SJCRH30 (cell line): ENCODE measurements at regions not wholly inside any gene's neighbourhood (a gene's known extent, or its start where the extent isn't known, plus 50 kb on each side); places are given as distances from the start of the nearest gene placed in this dataset.
"Not testable (repeated sequence)": the region's sequence is repeated elsewhere in the genome, so short reads cannot be mapped to it uniquely, and the experiment has no call there.

Experiments
- DNase-seq, 2 experiments: peaks; one replicate each; pipeline ENCODE4 v3.0.0-alpha.2; 2015 to 2020
- H3K27ac ChIP-seq: fragments of 250-450 bp; sonication (Bioruptor Pico); 2 replicates; pipeline ENCODE4 v1.5.1; 2020; ENCODE audit warnings: mild to moderate bottlenecking, moderate library complexity
- H3K27me3 ChIP-seq: fragments of 250-450 bp; sonication (Bioruptor Pico); 2 replicates; pipeline ENCODE4 v1.5.1; 2020; ENCODE audit warnings: mild to moderate bottlenecking, moderate library complexity
- H3K36me3 ChIP-seq: fragments of 250-450 bp; sonication (Bioruptor Pico); 2 replicates; pipeline ENCODE4 v1.5.1; 2020; ENCODE audit warnings: mild to moderate bottlenecking, moderate library complexity
- H3K4me1 ChIP-seq: fragments of 250-450 bp; sonication (Bioruptor Pico); 2 replicates; pipeline ENCODE4 v1.5.1; 2020; ENCODE audit warnings: mild to moderate bottlenecking, moderate library complexity
- H3K4me3 ChIP-seq: fragments of 250-450 bp; sonication (Bioruptor Pico); 2 replicates; pipeline ENCODE4 v1.5.1; 2020; ENCODE audit warnings: mild to moderate bottlenecking, moderate library complexity
- H3K9me3 ChIP-seq: fragments of 250-450 bp; sonication (Bioruptor Pico); replicated peaks from 2 replicates; pipeline ENCODE4 v1.5.1; 2020; ENCODE audit warnings: mild to moderate bottlenecking, moderate library complexity

- H3K36me3 ChIP-seq = no peaks in the 10 kb centered on the region
- no peaks in the 10 kb centered on the region for H3K27me3 ChIP-seq
- H3K4me3 ChIP-seq = no peak overlapping the region
- H3K27ac ChIP-seq = no peak overlapping the region
- peaks cover 14% of the 10 kb centered on the region for H3K9me3 ChIP-seq
- DNase-seq = peak in 1 of 2 experiments; percentile 24
- 0 out of 2 replicates have a peak, but pooled peaks cover 3% of the 10 kb centered on the region for H3K4me1 ChIP-seq
Measured at GRCh38 chr6:82484737-82485626, 121.4 kb downstream of the TPBG start.

DNA sequence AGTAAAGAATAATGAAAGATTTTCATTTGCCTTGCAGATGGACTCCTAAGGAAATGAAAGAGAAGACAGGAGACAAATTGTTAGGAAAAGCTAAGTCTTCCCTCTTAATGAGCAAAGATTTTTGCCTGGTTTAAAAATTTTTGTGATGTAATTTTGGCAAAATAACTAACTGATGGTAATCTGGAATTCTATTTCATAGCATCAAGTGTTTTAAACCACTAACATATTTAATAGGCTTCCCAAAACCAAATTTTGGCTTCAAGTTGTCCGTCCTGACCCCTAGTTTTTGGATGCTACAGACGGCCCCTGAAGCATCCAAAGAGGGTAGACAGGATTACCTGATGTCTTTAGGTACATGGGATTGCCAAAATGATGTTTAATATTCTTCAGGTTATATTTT lies 124.3 kb downstream of the TPBG start:
- 0 out of 2 replicates have a peak, but pooled peaks cover 3% of the 10 kb centered on the region for H3K4me1 ChIP-seq
- H3K27me3 ChIP-seq = no peaks in the 10 kb centered on the region
- no peaks in the 10 kb centered on the region for H3K36me3 ChIP-seq
- no peak overlapping the region for H3K4me3 ChIP-seq
- H3K9me3 ChIP-seq = peaks cover 14% of the 10 kb centered on the region
- H3K27ac ChIP-seq = no peak overlapping the region
- DNase-seq = no peak

DNA sequence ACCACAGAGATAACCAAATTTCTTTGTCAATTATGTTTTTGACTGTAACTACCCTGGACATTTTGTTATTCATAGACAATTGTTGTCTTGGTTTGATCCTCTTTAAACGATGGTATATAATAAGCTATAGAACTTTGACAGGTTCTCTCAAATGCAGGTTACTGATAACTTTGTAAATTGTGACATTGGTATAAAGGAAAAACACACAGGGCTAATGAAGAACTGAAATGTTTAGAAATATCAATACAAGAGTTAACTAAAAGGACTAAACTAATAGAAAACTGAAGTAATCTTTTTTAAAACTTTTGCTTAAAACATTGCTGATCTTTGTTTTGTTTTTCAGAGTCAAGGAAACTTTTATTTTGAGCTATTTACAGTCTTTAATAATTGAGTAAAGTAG lies 124.8 kb downstream of the TPBG start:
- Histone ChIP-seq H3K27me3 (no peaks in the 10 kb centered on the region), H3K9me3 (peaks cover 14% of the 10 kb centered on the region), H3K27ac (no peak overlapping the region), H3K4me3 (no peak overlapping the region), H3K4me1 (0 out of 2 replicates have a peak, but pooled peaks cover 3% of the 10 kb centered on the region), H3K36me3 (no peaks in the 10 kb centered on the region)
- no peak for DNase-seq

GRCh38 chr6:82492134-82492533 lies 128.5 kb downstream of the TPBG start:
- Histone ChIP-seq H3K27ac (no peak overlapping the region), H3K36me3 (no peaks in the 10 kb centered on the region), H3K9me3 (peaks cover 4% of the 10 kb centered on the region; the same call in 1 of the 2 replicates), H3K4me1 (no peaks in the 10 kb centered on the region), H3K27me3 (no peaks in the 10 kb centered on the region), H3K4me3 (no peak overlapping the region)
- DNase-seq = no peak

DNA sequence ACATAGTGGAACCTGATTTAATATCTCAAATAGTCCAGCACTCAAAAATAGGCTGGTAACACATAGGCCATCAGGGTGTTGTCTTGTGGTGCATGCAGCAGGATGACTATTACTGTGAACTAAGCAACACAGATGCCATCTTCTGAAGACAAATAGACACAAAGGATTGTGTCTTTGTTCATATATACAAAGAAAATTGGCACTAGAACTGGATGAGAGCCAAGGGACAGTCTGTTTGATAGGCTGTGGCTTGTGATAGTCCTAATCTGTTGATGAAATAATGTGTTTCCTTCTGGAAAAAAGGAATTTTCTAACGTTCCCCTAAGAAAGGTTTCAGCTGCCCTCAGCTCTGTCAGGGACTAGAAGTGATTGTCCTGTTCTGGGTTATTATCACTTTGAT lies 129.8 kb downstream of the TPBG start:
- Histone ChIP-seq H3K4me3 (no peak overlapping the region), H3K27me3 (no peaks in the 10 kb centered on the region), H3K4me1 (no peaks in the 10 kb centered on the region), H3K9me3 (no peaks in the 10 kb centered on the region), H3K27ac (no peak overlapping the region), H3K36me3 (no peaks in the 10 kb centered on the region)
- DNase-seq = no peak

- H3K27ac ChIP-seq = no peak overlapping the region
- no peaks in the 10 kb centered on the region for H3K27me3 ChIP-seq
Measured at GRCh38 chr6:82494367-82494766, 130.8 kb downstream of the TPBG start.

DNA sequence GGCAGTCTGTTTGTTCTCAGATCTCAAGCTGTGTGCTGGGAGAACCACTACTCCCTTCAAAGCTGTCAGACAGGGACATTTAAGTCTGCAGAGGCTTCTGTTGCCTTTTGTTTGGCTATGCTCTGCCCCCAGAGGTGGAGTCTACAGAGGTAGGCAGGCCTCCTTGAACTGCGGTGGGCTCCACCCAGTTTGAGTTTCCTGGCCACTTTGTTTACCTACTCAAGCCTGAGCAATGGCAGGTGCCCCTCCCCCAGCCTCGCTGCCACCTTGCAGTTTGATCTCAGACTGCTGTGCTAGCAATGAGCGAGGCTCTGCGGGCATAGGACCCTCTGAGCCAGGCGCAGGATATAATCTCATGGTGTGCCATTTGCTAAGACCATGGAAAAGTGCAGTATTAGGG lies 138.3 kb downstream of the TPBG start:
- not testable (repeated sequence) for H3K4me1 ChIP-seq, DNase-seq, H3K27me3 ChIP-seq, H3K27ac ChIP-seq, H3K36me3 ChIP-seq, H3K4me3 ChIP-seq, H3K9me3 ChIP-seq

More at GRCh38 chr6:82494367-82494766, 130.8 kb downstream of the TPBG start:
- peak; percentile 20 to 39 for DNase-seq
- Histone ChIP-seq H3K9me3 (no peaks in the 10 kb centered on the region), H3K36me3 (no peaks in the 10 kb centered on the region), H3K4me1 (no peaks in the 10 kb centered on the region), H3K4me3 (no peak overlapping the region)

DNA sequence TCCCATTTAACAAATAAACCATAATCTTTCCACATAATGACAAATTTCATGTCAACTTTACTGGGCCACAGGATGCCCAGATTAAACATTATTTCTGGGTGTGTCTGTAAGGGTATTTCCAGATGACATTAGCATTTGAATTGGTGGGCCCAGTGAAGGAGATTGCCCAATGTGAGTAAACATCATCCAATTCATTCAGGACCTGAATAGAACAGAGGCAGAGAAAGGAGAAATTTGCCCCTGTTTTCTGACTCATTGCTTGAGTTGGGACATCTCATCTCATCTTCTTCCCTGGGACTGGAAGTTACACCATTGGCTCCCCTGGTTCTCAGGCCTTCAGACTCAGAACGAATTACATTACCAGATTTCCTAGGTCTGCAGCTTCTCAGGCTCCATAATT lies 142.9 kb downstream of the TPBG start:
- Histone ChIP-seq H3K27me3 (no peaks in the 10 kb centered on the region), H3K4me3 (no peak overlapping the region), H3K27ac (no peak overlapping the region), H3K36me3 (no peaks in the 10 kb centered on the region), H3K4me1 (no peaks in the 10 kb centered on the region), H3K9me3 (no peaks in the 10 kb centered on the region)
- DNase-seq = no peak

- Histone ChIP-seq H3K4me1 (no peaks in the 10 kb centered on the region), H3K4me3 (no peak overlapping the region), H3K36me3 (no peaks in the 10 kb centered on the region), H3K9me3 (no peaks in the 10 kb centered on the region), H3K27me3 (no peaks in the 10 kb centered on the region), H3K27ac (no peak overlapping the region)
- no peak for DNase-seq
Measured at GRCh38 chr6:82507112-82507511, 143.5 kb downstream of the TPBG start.

DNA sequence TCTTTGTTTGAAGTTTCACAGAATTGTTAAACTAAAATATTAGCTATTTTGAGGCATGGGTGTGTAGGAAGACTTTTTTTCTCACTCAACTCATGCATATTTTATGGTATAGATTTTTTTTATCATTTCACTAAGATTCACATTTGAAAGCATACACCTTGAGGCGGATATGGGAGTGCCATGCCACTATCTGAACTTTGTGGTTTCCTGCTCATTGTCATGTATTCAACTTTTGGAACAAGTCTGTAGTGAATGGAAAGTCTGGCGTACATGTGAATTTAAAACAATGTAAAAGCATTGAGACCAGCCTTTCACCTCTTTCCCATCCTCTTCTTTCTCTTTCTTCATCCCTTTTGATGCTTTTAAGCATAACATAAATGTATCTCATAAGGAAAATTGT lies 147.9 kb downstream of the TPBG start:
- H3K9me3 ChIP-seq = 0 out of 2 replicates have a peak, but pooled peaks cover 2% of the 10 kb centered on the region
- no peak overlapping the region for H3K4me3 ChIP-seq

DNA sequence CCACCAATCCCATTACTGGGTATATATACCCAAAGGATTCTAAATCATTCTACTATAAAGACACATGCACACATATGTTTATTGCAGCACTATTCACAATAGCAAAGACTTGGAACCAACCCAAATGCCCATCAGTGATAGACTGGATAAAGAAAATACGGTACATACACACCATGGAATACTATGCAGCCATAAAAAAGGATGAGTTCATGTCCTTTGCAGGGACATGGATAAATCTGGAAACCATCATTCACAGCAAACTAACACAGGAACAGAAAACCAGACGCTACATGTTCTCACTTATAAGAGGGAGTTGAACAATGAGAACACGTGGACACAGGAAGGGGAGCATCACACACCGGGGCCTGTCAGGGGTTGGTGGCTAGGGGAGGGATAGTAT lies 154.3 kb downstream of the TPBG start:
- H3K4me1 ChIP-seq, H3K27me3 ChIP-seq, DNase-seq, H3K9me3 ChIP-seq, H3K36me3 ChIP-seq, H3K27ac ChIP-seq, H3K4me3 ChIP-seq: not testable (repeated sequence)

More for the DNA sequence above, 147.9 kb downstream of the TPBG start:
- DNase-seq = no peak
- H3K27me3 ChIP-seq = no peaks in the 10 kb centered on the region
- H3K27ac ChIP-seq = no peak overlapping the region
- no peaks in the 10 kb centered on the region for H3K36me3 ChIP-seq
- H3K4me1 ChIP-seq = no peaks in the 10 kb centered on the region

DNA sequence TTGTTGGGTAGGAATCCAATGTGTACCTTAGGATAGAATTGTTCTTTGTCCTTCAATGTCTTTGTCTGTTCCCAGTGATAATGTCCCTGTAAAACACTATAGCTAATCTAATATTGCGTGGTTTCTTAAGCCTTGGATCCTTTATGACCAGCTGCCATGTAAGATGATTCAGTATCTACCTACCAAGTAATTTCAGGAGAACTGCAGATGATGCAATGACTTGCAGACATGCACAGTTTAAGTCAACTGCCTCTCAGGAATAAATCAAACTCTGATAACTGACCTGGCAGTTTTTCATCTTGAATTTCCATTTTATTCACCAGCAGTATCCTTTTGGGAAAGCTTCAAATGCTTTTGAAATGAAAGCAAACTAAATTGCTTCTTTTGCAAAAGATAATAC lies 157.8 kb downstream of the TPBG start:
- peak overlapping the region; percentile 39 for H3K27ac ChIP-seq
- no peaks in the 10 kb centered on the region for H3K9me3 ChIP-seq
- H3K27me3 ChIP-seq = no peaks in the 10 kb centered on the region
- peaks cover 6% of the 10 kb centered on the region; the same call in 1 of the 2 replicates for H3K4me1 ChIP-seq
- H3K36me3 ChIP-seq = no peaks in the 10 kb centered on the region
- no peak overlapping the region for H3K4me3 ChIP-seq
- peak in 1 of 2 experiments; percentile 29 for DNase-seq

DNA sequence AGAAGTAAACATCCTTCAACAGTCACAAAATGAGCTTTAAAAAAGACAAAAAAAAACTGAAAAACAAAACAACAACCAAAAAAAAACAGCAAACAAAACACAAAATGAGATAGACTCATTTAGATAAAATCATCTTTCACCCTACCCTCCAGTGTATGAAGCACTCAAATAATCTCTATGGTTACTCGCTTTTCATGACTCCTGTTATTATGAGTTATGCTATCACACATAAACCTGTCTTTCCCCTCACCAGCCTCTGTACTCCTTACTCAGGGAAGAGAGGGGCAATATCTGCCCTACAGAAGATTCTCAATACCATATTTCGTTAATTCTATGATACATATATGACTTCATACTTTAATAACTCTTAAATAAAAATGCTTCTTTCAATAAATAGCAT lies 158.2 kb downstream of the TPBG start:
- no peak for DNase-seq
- Histone ChIP-seq H3K36me3 (no peaks in the 10 kb centered on the region), H3K4me3 (no peak overlapping the region), H3K9me3 (no peaks in the 10 kb centered on the region), H3K27ac (no peak overlapping the region; the same call in 1 of the 2 replicates), H3K4me1 (peaks cover 6% of the 10 kb centered on the region; the same call in 1 of the 2 replicates), H3K27me3 (no peaks in the 10 kb centered on the region)

DNA sequence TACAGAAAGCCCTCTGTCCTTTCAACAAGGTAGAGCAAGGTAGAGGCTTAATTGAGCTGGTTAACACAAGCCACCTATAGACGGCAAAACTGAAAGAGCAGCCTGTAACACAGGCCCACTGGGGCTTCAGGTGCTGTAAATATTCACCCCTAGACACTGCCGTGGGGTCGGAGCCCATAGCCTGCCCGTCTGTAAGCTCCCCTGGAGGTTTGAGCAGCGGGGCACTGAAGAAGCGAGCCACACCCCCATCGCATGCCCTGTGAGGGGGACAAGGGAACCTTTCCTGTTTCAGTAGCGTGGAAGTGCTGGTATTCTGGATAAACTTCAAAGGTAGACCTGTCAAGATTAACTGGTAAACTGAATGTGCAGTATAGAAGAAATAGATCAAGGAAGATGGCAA lies 160.4 kb downstream of the TPBG start:
- Histone ChIP-seq H3K9me3 (no peaks in the 10 kb centered on the region), H3K27ac (no peak overlapping the region), H3K4me1 (peaks cover 6% of the 10 kb centered on the region; the same call in 1 of the 2 replicates), H3K4me3 (no peak overlapping the region), H3K36me3 (no peaks in the 10 kb centered on the region), H3K27me3 (no peaks in the 10 kb centered on the region)
- no peak for DNase-seq

GRCh38 chr6:82525775-82526495 lies 162.3 kb downstream of the TPBG start:
- peak in 1 of 2 experiments; percentile 15 for DNase-seq
- no peaks in the 10 kb centered on the region for H3K36me3 ChIP-seq
- peaks cover 6% of the 10 kb centered on the region; the same call in 1 of the 2 replicates for H3K4me1 ChIP-seq
- no peak overlapping the region for H3K4me3 ChIP-seq
- H3K27ac ChIP-seq = no peak overlapping the region
- H3K27me3 ChIP-seq = no peaks in the 10 kb centered on the region
- no peaks in the 10 kb centered on the region for H3K9me3 ChIP-seq
